ENCODE measurements at regions not wholly inside any gene's neighbourhood (a gene's known extent, or its start where the extent isn't known, plus 50 kb on each side); places are given as distances from the start of the nearest gene placed in this dataset.

DNA sequence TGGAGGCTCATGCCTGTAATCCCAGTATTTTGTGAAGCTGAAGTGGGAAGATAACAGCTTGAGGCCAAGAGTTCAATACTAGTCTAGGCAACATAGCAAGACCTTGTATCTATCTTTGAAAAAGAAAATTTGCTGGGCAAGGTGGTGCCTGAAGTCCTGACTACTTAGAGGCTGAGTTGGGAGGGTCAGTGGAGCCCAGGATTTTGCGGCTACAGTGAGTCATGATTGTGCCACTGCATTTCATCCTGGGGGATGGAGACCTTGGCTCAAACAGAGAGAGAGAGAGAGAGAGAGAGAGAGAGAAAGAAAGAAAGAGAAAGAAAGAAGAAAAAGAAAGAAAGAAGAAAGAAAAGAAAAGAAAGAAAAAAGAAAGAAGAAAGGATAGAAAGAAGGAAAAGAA lies 1872.3 kb upstream of the PCDH20 start:
- Histone ChIP-seq H3K4me2 (ENCODE audit: low read length) (no peak overlapping the region), H2BK12ac (ENCODE audit: low read length) (no peak overlapping the region), H3K4ac (ENCODE audit: low read depth, low read length) (no peak overlapping the region), H3K4me3 (ENCODE audit: low read depth, low read length) (no peak overlapping the region), H3K4me1 (ENCODE audit: control insufficient read depth in 1 of 2, insufficient read depth in 2 of 2, low read length in 2 of 2) (no peaks in the 10 kb centered on the region), H3K23ac (ENCODE audit: low read length) (no peak overlapping the region), H2AK5ac (ENCODE audit: low read length) (no peak overlapping the region), H3K14ac (ENCODE audit: low read length) (no peak overlapping the region), H2AFZ (ENCODE audit: insufficient read depth, low read length, poor library complexity) (no peak overlapping the region), H2BK5ac (ENCODE audit: low read depth, low read length, poor library complexity) (no peak overlapping the region), H2BK120ac (ENCODE audit: insufficient read depth, low read length, poor library complexity) (no peak overlapping the region), H4K91ac (ENCODE audit: low read depth, low read length) (no peak overlapping the region), H4K8ac (ENCODE audit: low read depth, low read length) (no peak overlapping the region), H3K18ac (ENCODE audit: low read length) (no peak overlapping the region), H3K36me3 (ENCODE audit: control insufficient read depth in 1 of 2, insufficient read depth in 2 of 2, low read length in 2 of 2) (no peaks in the 10 kb centered on the region), H4K12ac (ENCODE audit: low read depth, low read length) (no peak overlapping the region), H3K79me1 (ENCODE audit: low read length) (no peaks in the 10 kb centered on the region), H3K9me3 (ENCODE audit: insufficient read depth, low read depth, low read length) (no peaks in the 10 kb centered on the region), H3K79me2 (ENCODE audit: control insufficient read depth, insufficient read depth, low read length, poor library complexity) (no peaks in the 10 kb centered on the region), H3K9ac (ENCODE audit: low read length) (no peak overlapping the region), H3K27ac (ENCODE audit: low read depth, low read length) (no peak overlapping the region), H3K27me3 (ENCODE audit: insufficient read depth, low read length) (no peaks in the 10 kb centered on the region)
- no peak for DNase-seq
- no CpG with 5 or more reads among the region's 1 CpG for WGBS (ENCODE audit: extremely low coverage, insufficient coverage, insufficient read length)

DNA sequence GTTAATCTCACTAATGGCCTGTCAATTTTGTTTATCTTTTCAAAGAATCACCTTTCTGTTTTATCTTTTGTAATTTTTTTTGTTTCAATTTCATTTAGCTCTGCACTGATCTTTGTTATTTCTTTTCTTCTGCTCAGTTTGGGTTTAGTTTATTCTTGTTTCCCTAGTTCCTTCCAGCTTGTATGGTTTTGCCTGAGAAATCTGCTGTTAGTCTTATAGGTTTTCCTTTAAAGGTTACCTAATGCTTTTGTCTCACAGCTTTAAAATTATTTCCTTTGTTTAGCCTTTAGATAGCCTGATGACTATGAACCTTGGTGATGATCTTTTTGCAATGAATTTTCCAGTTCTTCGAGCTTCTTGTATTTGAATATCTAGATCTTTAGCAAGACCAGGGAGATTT lies 1869.8 kb upstream of the PCDH20 start:
- no peak overlapping the region for H3K4me3 ChIP-seq (ENCODE audit: low read depth, low read length)

DNA sequence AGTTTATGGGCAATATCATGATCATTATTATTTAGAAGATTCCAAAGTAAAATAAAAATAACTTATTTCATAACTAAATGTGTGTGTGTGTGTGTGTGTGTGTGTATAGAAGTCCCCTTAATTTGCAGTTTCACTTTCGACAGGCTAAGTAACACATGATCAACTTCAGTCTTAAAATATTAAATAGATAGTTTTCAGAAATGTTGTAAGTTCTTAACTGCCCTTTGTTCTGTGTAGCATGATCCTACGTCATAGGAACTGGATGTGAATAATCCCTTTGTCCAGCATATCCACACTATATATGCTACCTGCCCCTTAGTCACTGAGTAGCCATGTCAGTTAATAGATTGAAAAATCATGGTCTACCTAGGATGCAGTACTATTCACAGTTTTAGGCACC lies 1863.5 kb upstream of the PCDH20 start:
- no peaks in the 10 kb centered on the region for H3K9me3 ChIP-seq (ENCODE audit: insufficient read depth, low read depth, low read length)
- H4K91ac ChIP-seq (ENCODE audit: low read depth, low read length), result no peak overlapping the region
- no peak overlapping the region for H3K4me3 ChIP-seq (ENCODE audit: low read depth, low read length)
- no peak overlapping the region for H3K14ac ChIP-seq (ENCODE audit: low read length)
- no peak overlapping the region for H3K9ac ChIP-seq (ENCODE audit: low read length)
- H3K36me3 ChIP-seq (ENCODE audit: control insufficient read depth in 1 of 2, insufficient read depth in 2 of 2, low read length in 2 of 2), result no peaks in the 10 kb centered on the region
- no peak overlapping the region for H3K4ac ChIP-seq (ENCODE audit: low read depth, low read length)
- H3K18ac ChIP-seq (ENCODE audit: low read length), result no peak overlapping the region
- no peak overlapping the region for H3K27ac ChIP-seq (ENCODE audit: low read depth, low read length)
- H2AFZ ChIP-seq (ENCODE audit: insufficient read depth, low read length, poor library complexity), result no peak overlapping the region
- WGBS (ENCODE audit: extremely low coverage, insufficient coverage, insufficient read length), result no CpG with 5 or more reads among the region's 2 CpGs
- H2BK12ac ChIP-seq (ENCODE audit: low read length), result no peak overlapping the region
- no peaks in the 10 kb centered on the region for H3K79me2 ChIP-seq (ENCODE audit: control insufficient read depth, insufficient read depth, low read length, poor library complexity)
- no peak overlapping the region for H2BK120ac ChIP-seq (ENCODE audit: insufficient read depth, low read length, poor library complexity)
- no peak overlapping the region for H2BK5ac ChIP-seq (ENCODE audit: low read depth, low read length, poor library complexity)
- H2AK5ac ChIP-seq (ENCODE audit: low read length), result no peak overlapping the region
- no peak overlapping the region for H3K23ac ChIP-seq (ENCODE audit: low read length)
- DNase-seq, result no peak
- H3K79me1 ChIP-seq (ENCODE audit: low read length), result no peaks in the 10 kb centered on the region
- no peak overlapping the region for H3K4me2 ChIP-seq (ENCODE audit: low read length)
- H3K27me3 ChIP-seq (ENCODE audit: insufficient read depth, low read length), result no peaks in the 10 kb centered on the region
- H4K8ac ChIP-seq (ENCODE audit: low read depth, low read length), result no peak overlapping the region
- H4K12ac ChIP-seq (ENCODE audit: low read depth, low read length), result no peak overlapping the region
- H3K4me1 ChIP-seq (ENCODE audit: control insufficient read depth in 1 of 2, insufficient read depth in 2 of 2, low read length in 2 of 2), result no peaks in the 10 kb centered on the region

More for the DNA sequence above, 1869.8 kb upstream of the PCDH20 start:
- H3K14ac ChIP-seq (ENCODE audit: low read length), result no peak overlapping the region
- H3K23ac ChIP-seq (ENCODE audit: low read length), result no peak overlapping the region
- H3K27ac ChIP-seq (ENCODE audit: low read depth, low read length), result no peak overlapping the region
- no peak overlapping the region for H4K8ac ChIP-seq (ENCODE audit: low read depth, low read length)
- no peak overlapping the region for H3K9ac ChIP-seq (ENCODE audit: low read length)
- H3K79me1 ChIP-seq (ENCODE audit: low read length), result no peaks in the 10 kb centered on the region
- H3K4ac ChIP-seq (ENCODE audit: low read depth, low read length), result no peak overlapping the region
- H3K27me3 ChIP-seq (ENCODE audit: insufficient read depth, low read length), result no peaks in the 10 kb centered on the region
- H3K18ac ChIP-seq (ENCODE audit: low read length), result no peak overlapping the region
- H4K12ac ChIP-seq (ENCODE audit: low read depth, low read length), result no peak overlapping the region
- H3K4me1 ChIP-seq (ENCODE audit: control insufficient read depth in 1 of 2, insufficient read depth in 2 of 2, low read length in 2 of 2), result no peaks in the 10 kb centered on the region
- no peaks in the 10 kb centered on the region for H3K36me3 ChIP-seq (ENCODE audit: control insufficient read depth in 1 of 2, insufficient read depth in 2 of 2, low read length in 2 of 2)
- DNase-seq, result no peak
- H2BK12ac ChIP-seq (ENCODE audit: low read length), result no peak overlapping the region
- H3K9me3 ChIP-seq (ENCODE audit: insufficient read depth, low read depth, low read length), result no peaks in the 10 kb centered on the region
- no peak overlapping the region for H2BK120ac ChIP-seq (ENCODE audit: insufficient read depth, low read length, poor library complexity)
- WGBS (ENCODE audit: extremely low coverage, insufficient coverage, insufficient read length), result no CpG with 5 or more reads among the region's 1 CpG
- H2BK5ac ChIP-seq (ENCODE audit: low read depth, low read length, poor library complexity), result no peak overlapping the region
- no peak overlapping the region for H3K4me2 ChIP-seq (ENCODE audit: low read length)
- H2AK5ac ChIP-seq (ENCODE audit: low read length), result no peak overlapping the region
- H3K79me2 ChIP-seq (ENCODE audit: control insufficient read depth, insufficient read depth, low read length, poor library complexity), result no peaks in the 10 kb centered on the region
- H4K91ac ChIP-seq (ENCODE audit: low read depth, low read length), result no peak overlapping the region
- no peak overlapping the region for H2AFZ ChIP-seq (ENCODE audit: insufficient read depth, low read length, poor library complexity)

DNA sequence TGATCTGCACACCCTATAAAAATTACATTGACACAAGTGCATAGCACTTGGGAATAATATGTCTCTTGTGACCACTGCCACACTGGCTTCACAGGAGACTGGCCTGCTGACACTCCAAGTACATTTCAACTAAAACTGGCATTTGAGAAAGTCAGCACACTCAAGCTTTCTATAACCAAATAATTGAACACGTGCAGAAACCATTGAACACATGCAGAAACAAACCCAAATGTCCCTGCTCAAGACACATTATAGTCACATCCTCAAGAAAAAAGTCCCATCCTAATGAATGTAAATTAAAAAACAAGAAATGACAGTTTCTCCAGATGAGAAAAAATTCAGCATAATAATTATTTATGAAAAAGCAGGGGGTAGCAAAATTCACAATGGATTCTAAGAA lies 1859.1 kb upstream of the PCDH20 start:
- Histone ChIP-seq H3K79me2 (ENCODE audit: control insufficient read depth, insufficient read depth, low read length, poor library complexity) (no peaks in the 10 kb centered on the region), H3K18ac (ENCODE audit: low read length) (no peak overlapping the region), H4K12ac (ENCODE audit: low read depth, low read length) (no peak overlapping the region), H3K14ac (ENCODE audit: low read length) (no peak overlapping the region), H2AFZ (ENCODE audit: insufficient read depth, low read length, poor library complexity) (no peak overlapping the region), H2BK12ac (ENCODE audit: low read length) (no peak overlapping the region), H3K9me3 (ENCODE audit: insufficient read depth, low read depth, low read length) (peaks cover 1% of the 10 kb centered on the region), H3K79me1 (ENCODE audit: low read length) (no peaks in the 10 kb centered on the region), H3K4me3 (ENCODE audit: low read depth, low read length) (no peak overlapping the region), H4K8ac (ENCODE audit: low read depth, low read length) (no peak overlapping the region), H2BK5ac (ENCODE audit: low read depth, low read length, poor library complexity) (no peak overlapping the region), H3K27me3 (ENCODE audit: insufficient read depth, low read length) (no peaks in the 10 kb centered on the region), H2BK120ac (ENCODE audit: insufficient read depth, low read length, poor library complexity) (no peak overlapping the region), H3K23ac (ENCODE audit: low read length) (no peak overlapping the region), H2AK5ac (ENCODE audit: low read length) (no peak overlapping the region), H3K4me2 (ENCODE audit: low read length) (no peak overlapping the region), H3K9ac (ENCODE audit: low read length) (no peak overlapping the region), H4K91ac (ENCODE audit: low read depth, low read length) (no peak overlapping the region), H3K27ac (ENCODE audit: low read depth, low read length) (no peak overlapping the region), H3K36me3 (ENCODE audit: control insufficient read depth in 1 of 2, insufficient read depth in 2 of 2, low read length in 2 of 2) (no peaks in the 10 kb centered on the region), H3K4me1 (ENCODE audit: control insufficient read depth in 1 of 2, insufficient read depth in 2 of 2, low read length in 2 of 2) (no peaks in the 10 kb centered on the region), H3K4ac (ENCODE audit: low read depth, low read length) (no peak overlapping the region)
- no CpG with 5 or more reads among the region's 1 CpG for WGBS (ENCODE audit: extremely low coverage, insufficient coverage, insufficient read length)
- DNase-seq, result no peak
